GM12873 (cell line): ENCODE measurements at regions not wholly inside any gene's neighbourhood (a gene's known extent, or its start where the extent isn't known, plus 50 kb on each side); places are given as distances from the start of the nearest gene placed in this dataset.

Experiments
- TF ChIP-seq, protein P1 (sequence below): IDR thresholded peaks from 2 replicates; pipeline ENCODE4 v1.5.1; 2012; ENCODE audit warnings: low read depth, mild to moderate bottlenecking, moderate library complexity, low read length, control low read depth; ENCODE audit not compliant: insufficient read depth; ENCODE audit errors: missing control alignments

DNA sequence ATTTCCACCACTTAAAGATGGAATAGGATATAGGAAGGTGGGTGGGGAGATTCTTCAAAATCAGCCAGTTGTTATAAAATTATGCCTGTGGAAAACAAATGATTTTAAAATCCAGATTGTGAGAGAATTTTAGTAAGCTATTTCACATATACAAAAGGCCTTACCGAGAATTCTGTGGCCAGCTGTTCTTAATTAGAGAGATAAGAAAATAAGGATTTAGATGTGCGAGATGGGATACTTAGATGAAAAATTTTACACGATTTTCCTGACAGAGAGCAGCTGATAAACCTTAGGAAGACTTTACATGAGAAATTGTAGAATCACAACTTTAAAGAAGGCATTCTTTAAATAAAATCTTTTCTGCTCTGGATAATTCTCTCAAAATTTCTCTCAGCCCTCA lies 94.5 kb upstream of the IQCM start:
- TF ChIP-seq, protein P1, sequence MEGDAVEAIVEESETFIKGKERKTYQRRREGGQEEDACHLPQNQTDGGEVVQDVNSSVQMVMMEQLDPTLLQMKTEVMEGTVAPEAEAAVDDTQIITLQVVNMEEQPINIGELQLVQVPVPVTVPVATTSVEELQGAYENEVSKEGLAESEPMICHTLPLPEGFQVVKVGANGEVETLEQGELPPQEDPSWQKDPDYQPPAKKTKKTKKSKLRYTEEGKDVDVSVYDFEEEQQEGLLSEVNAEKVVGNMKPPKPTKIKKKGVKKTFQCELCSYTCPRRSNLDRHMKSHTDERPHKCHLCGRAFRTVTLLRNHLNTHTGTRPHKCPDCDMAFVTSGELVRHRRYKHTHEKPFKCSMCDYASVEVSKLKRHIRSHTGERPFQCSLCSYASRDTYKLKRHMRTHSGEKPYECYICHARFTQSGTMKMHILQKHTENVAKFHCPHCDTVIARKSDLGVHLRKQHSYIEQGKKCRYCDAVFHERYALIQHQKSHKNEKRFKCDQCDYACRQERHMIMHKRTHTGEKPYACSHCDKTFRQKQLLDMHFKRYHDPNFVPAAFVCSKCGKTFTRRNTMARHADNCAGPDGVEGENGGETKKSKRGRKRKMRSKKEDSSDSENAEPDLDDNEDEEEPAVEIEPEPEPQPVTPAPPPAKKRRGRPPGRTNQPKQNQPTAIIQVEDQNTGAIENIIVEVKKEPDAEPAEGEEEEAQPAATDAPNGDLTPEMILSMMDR: no peak

DNA sequence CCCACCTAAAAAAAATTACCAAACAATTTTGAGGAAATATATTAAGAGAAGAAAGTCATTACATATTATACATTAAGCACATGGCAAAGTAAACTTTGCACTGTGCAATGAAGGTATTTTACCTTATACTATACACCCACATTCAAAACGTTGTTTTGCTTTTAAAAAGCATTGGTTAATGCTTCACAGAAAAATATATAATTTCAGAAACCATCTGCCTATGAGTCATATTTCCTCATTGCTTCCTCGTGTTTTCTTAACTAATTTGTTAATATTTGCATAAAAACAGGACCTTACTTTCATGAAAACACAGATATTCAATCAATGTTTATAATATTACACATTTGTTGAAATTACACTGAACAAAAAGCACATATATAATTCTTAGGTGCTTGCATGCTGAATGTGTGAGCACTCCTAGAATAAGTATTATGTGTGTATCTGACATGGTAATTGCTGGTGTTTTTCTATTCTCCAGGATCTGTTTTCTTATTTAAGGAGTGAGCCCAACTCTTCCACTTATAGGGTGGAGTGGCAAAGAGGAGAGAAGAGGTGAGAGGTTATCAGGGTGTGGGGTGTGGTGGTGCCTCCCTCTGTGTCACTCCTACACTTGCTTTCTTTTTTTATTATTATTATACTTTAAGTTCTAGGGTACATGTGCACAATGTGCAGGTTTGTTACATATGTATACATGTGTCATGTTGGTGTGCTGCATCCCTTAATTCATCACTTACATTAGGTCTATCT lies 95.1 kb upstream of the IQCM start:
- TF ChIP-seq, protein P1: no peak

DNA sequence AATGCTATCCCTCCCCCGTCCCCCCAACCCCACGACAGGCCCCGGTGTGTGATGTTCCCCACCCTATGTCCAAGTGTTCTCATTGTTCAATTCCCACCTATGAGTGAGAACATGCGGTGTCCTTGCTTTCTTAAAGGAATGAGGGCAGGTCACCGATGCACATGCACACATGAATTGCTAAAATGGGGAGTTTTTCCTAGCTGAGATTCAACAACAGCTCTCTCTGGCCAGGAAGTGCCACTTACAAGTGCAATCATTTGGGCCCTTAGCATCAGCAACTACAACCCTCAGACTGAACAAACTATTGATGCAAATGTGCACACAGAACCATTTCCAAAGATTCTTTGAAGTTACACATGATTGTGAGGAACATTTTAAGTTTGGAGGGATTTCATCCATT lies 95.7 kb upstream of the IQCM start:
- TF ChIP-seq, protein P1: no peak

DNA sequence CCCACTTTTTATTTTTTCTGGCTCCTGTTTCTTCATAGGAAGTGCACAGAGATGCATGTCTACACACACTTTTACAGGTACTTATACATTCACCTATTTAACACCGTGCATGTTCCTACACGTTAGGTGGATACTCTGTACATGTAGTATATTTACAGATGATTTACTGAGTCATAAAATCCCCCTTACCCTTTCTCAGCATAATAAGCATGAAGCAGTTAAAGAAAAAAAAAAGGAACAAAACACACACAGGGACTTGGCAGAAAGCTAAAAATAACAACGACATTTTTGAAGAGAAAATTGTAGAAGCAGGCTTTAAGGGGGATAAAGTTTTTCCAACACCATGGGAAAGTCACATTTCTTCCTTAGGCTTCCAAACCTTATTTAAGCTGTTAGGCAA lies 96.4 kb upstream of the IQCM start:
- TF ChIP-seq, protein P1: no peak

DNA sequence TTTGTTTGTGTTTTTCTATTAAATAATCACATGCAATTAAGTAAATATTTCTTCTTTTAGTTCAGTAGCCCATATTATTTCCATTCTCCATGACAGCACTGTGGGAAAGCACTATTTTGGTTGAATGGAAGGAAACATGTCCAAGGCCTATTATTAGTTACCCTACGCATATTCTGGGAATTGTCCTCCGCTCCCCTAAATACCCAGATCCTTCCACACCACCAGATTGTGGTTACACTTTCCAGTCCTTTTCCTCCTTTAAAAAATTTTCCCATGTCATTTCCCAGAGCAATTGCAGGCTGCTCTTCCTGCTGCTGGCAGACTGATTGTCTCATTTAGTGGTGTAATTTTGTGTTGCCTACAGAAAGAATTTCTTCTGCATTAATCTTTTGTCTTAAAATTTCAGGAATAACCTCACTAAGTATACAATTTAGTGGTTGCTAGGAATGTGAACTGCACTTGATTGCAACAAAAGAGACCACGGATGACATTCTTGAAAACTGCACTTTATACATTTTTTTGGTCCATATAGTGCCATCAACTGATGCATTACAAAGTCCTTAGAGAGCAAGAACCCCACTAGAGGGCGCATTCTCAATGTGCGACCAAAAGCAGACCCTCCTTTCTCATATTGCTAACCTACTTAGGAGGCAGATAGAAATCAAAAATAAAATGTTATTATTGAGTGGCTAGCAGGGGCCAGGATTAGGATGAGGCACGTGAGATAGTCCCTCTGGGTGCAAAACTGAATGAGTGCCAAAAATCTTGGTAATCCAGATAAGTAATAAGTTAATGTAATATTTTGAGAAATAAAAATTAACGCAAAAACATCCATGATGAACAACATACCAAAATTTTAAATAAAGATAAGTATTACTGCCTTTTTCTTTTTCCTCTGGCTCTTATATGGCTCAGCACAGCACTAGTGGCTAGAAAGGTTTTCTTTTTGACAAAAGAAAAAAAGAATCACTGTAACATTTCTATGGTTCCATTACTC lies 98.8 kb upstream of the IQCM start:
- TF ChIP-seq, protein P1: peak; percentile 81

DNA sequence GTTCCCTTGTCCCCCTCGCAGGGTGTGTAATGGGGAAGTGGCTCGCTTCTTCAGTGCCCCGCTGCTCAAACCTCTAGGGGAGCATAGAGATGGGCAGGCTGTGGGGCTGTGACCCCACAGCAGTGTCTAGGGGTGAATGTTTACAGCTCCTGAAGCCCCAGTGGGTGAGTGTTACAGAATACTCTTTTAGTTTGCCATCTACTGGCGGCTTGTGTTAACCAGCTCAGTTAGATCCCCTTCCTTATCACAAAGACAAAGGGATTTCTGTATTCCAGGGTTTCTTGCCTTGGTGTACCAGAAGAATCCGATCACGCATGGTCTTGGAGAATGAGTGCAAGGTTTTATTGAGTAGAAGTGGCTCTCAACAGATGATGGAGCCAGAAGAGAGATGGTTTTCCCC lies 108.1 kb upstream of the IQCM start:
- TF ChIP-seq, protein P1: no peak

DNA sequence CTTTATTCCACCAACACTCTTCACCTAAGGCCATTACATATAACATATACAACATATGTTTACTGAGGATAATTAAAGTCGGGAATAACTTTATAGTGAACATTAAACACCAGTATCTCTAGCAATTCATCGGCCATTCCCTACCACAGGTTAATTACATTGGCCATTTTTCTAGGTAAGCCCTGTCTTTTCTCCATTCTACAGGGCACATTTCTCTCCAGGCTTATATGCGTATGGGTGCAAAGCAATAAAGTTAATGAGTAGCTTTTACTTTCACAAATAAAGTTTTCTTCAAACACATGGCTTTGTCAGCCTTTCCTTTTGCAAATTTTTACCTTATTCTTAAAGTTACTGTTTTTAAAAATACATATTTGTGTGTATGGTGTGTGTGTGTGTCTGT lies 111.9 kb upstream of the IQCM start:
- TF ChIP-seq, protein P1: no peak
